Eye (tissue), 1 donor: ENCODE measurements at regions not wholly inside any gene's neighbourhood (a gene's known extent, or its start where the extent isn't known, plus 50 kb on each side); places are given as distances from the start of the nearest gene placed in this dataset.

Experiments
- DNase-seq: peaks from one replicate; pipeline ENCODE4 v3.0.0-alpha.2; 2015

GRCh38 chr18:78587626-78588600 is 391.7 kb upstream of the SALL3 start:
- no peak for DNase-seq

GRCh38 chr18:78589916-78590437 is 389.6 kb upstream of the SALL3 start:
- no peak for DNase-seq

DNA sequence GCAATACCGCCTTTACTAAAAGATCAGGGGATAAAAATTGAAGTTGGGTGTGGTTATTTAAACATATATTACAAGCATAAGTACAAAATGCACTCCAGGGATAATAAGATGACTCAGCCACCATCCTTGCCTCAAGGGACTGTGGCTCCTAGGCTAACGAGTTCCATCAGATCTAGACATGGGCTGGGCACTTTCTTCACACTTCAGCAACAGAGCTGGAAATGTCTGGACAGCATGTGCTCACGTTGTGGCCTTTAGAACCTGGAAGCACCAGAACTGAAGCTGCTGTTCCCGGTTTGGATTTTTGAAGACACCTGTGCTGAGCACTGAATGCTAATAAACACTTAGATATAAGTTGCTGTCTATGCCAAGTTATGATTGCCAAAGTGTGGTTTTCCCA is 384.2 kb upstream of the SALL3 start:
- no peak for DNase-seq

GRCh38 chr18:78595924-78596573 is 383.6 kb upstream of the SALL3 start:
- no peak for DNase-seq

DNA sequence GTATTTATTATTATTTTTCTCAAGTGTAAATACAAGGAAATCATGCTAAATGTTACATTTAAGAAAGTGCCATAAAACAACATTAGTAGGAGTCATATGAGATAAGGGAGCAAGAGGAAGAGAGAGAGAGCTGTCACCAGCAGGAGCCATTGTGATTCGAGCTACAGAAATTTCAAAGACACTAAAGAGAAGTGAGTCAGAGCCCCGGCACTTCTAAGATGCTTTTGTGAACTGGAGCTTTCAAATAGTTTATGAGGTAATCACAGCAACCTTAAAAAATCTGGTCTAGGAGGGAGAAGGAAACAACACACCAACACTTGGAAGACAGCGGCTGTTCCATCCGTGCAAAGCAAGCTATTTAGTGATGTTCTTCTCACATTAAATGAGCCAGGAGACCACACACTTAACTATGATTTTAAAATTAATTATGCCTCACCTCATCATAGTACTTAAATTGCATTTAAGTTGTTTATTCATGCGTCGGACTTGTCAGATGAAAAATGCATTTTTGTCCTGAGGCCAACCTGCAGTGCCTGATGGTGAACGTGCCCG is 382.7 kb upstream of the SALL3 start:
- no peak for DNase-seq

GRCh38 chr18:78601349-78601748 is 378.3 kb upstream of the SALL3 start:
- no peak for DNase-seq

DNA sequence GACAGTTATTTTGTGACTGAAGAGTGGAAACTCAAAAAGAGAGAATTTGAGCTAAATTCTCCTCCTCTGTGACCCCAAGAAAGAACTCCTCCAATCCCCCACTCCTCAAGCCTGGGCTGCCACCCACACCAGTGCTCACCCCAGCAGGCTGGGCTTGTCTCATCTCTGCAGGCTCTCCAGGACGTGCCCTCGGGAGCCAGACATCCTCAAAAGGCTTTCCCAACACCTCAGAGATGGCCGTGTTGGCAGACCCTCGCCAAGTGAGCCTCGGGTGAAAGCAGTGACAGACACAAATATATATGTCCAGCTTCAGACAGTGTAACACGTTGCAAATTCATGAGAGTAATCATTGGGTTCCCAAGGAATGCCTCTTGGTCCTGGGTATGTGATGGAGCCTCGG is 377.7 kb upstream of the SALL3 start:
- DNase-seq: no peak

GRCh38 chr18:78602430-78602829 is 377.2 kb upstream of the SALL3 start:
- DNase-seq: no peak

DNA sequence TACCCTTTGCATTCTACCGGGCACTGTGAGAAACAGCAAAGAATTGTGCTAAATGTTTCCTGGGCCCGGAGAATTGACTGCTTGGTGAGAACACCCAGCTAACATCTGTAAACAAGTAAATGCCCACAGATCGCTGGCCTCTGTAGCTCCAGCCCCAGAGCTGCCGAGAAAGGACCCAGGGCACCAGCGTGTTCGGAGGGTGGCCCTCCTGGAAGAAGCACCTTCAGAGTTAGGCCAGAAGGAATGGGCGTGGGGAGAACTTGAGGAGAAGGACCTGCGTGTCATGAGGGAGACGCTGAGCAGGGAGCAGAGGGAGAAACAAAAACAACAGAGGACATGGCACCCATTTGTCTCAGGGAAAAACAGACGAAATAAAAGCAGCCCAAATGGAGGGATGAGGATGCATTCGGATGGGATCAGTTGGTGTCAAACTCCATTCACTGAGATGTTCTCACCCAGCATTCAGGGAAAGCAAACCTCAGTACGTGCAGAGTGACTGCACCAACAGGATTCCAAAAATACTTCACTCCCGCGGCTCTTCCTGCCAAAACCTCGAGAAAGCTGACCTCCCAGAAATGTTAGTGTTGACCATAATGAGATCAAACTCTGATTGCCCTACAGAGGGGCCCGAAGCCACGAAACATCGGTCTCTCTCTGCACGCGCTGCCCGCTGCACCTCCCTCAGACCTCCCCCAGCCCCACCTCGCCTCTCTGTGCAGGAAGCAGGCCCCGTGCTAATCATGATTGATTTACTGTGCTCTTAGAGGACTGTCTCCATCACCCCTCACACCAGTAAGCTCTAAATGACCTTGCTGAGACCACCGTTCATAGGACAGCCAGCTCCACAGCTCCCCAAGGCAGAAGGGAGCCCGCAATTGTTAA is 376.3 kb upstream of the SALL3 start:
- no peak for DNase-seq

DNA sequence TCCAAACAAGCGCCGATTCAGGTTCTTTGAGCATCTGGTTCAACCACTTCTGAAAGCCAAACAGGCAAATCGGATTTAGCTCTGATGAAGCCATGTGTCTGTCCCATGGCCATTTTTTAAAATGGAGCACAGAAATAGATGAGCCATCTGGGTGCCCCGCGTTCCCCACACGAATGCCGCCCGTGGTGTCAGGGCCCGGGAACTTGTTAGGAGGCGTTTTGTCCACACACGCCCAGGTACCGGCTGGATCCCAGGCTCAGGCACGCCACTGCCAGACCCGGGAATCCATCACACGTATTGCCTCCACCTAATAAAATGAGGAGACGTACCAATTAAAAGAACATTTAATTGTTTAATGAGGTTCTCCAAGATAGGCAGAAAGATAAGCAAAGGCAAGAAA is 374.4 kb upstream of the SALL3 start:
- no peak for DNase-seq

DNA sequence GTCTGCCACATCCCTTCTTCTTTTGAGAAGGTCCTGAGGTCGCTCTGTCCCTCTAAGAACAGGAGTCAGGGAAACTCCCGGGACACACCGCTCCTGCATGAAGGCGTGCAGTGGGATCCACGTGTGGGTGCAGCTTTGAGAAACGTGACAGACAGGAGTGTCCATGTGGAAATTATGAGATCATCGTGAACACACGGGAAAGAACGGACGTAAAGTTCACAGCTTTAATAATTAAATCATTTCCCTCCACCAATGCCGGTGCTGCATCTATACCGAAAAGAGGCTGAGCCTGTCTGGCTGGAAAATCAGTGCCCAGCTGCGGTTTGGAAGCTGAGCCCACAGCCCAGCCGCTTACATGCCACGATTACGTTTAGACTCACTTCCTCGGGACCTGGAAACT is 372.4 kb upstream of the SALL3 start:
- DNase-seq: peak; percentile 43

DNA sequence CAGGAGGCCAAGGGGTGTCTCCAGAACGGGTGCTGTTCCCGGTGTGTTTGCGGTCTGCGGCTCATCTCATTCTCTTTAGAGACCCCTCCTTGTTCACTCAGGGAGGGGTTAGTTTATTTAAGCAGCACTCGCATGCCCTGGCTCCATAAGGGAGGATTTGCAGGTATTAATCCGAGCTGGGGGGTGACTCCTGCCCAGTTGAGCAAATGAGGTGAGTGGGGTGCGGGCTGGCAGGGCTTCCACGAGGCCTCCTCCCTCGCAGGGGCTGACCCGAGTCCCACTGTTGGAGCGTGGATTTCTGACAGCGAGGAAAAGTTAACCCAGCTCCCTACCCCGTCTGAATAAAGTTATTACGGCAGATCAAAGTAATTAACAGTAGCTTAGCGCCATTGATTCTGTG is 371.8 kb upstream of the SALL3 start:
- no peak for DNase-seq

DNA sequence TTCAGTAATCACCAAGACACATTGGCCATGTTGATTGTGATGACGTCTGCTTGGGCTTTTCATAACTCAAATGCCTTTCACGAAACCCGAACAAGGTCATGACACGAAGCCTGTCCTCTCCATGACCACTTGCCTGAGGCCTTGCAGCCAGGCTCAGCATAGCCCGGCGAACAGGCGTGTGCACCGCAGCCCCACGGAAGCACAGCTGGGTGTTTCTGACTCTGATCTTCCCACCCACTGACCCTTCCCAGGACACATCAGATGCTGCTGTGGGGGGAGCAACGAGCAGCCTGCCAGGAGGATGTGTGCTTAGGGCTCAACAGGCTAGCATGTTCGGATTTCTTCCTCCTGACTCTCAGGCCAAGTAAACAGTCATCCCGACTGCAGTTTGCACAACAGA is 369.4 kb upstream of the SALL3 start:
- DNase-seq: no peak

DNA sequence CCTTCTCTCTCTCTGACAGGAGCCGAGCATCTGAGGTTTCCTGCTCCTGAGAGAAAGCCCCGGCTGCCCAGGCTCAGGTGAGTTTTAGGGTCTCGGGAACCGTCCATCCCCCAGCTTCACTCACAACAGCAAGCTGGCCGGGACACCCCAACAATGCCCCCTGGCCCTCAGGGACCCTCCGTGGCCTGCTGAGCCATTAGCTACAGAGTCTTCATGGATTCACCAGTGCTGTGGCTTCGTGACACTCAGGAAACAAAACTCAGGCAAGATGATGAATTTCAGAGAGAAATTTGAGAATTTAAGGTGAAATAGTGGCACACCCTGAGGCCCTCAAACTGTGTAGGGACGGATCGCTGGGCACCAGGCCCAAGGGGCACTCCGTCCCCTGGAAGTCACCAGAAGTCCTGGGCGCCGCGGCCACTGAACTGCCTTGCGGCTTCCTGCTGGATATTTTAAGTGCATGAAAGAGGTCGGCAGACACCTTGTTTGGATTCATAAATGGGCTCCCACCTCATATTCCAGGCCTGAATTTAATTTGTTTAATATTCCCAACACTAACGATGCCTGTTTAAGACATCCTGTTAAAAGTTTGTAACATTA is 368.3 kb upstream of the SALL3 start:
- DNase-seq: no peak

DNA sequence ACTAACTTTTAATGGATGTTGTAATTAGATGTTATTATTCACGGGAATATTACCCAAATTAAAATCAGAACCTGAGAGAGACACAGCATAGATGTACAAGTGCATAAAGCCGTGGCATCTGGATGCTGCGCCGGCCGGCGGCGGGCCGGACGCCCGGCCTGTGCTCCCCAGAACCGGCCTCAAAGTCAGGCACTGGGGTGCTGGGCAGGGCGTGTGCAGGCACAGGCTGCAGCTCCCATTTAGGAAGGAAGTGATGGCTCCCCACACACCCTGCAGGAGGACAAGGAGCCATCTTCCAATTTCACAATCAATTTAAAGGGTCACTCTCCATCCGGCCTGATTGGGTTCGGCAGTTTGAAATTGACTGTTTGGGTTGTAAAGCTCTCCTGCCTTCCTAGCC is 367.7 kb upstream of the SALL3 start:
- no peak for DNase-seq

DNA sequence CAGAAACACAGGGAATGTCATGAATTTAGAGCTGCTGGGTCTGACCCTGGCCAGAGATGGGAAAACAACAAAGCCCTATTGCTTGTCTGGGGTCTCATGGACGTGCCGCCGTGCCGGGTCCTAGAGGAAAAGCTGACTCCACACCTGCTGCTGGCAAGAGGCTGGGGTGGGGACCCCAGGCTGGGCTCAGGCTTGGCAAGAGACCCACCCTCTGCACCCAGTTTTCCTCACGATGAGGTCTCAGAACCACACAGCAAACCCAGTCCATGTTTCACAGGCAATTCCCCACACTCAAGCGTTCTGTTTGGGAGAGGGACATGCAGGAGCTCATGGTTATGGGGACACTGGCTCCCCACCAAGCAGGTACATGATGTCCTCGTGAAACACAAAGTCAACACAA is 367.3 kb upstream of the SALL3 start:
- no peak for DNase-seq

- DNase-seq: no peak
These were observed 366.8 kb upstream of the SALL3 start for GRCh38 chr18:78612801-78613200.

DNA sequence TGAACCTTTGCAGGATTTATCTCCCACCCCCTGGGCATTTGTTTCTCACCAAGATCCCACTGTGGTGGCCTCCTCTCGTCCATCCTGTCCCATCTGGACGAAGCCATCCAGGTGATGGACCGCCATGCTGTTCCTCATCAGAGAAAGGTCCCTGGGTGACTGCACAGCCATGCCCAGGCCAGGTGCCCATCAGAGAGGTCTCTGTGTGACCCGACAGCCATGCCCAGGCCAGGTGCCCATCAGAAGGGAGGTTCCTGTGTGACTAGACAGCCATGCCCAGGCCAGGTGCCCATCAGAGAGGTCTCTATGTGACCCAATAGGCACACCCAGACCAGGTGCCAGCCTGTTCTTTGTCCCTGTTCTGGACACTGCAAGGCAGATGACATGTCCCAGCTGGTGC is 360.9 kb upstream of the SALL3 start:
- DNase-seq: no peak

- DNase-seq: no peak
These were observed 359.8 kb upstream of the SALL3 start for GRCh38 chr18:78619854-78620253.

GRCh38 chr18:78620326-78620725 is 359.3 kb upstream of the SALL3 start:
- DNase-seq: no peak

DNA sequence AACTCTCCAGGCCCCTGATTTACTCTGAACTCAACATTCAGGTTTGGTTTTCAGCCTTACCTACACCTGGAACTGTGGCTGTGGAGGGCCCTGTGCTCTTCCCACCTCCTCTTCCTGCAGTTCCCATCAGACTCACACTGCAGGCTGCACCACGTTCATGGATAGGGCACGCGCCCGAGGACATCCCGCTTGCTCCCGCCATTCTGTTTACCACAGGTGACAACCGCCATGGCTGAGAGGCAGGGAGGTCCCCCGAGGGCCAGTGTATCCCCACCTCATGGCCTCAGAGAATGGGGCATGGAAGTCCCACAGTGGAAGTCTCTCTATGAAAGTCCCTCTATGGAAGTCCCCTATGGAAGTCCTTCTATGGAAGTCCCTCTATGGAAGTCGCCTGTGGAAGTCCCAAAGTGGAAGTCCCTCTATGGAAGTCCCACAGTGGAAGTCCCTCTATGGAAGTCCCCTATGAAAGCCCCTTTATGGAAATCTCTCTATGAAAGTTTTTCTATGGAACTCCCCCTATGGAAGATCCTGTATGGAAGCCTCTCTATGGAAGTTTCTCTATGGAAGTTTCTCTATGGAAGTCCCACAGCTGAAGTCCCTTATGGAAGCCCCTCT is 358.4 kb upstream of the SALL3 start:
- no peak for DNase-seq
